NOMO-1 treated with dmso at 0.1 percent for 144 hours (cell line): ENCODE measurements at regions not wholly inside any gene's neighbourhood (a gene's known extent, or its start where the extent isn't known, plus 50 kb on each side); places are given as distances from the start of the nearest gene placed in this dataset.
"Not testable (repeated sequence)": the region's sequence is repeated elsewhere in the genome, so short reads cannot be mapped to it uniquely, and the experiment has no call there.

ENCODE experiments used
- DNase-seq: peaks from one replicate; lab custom pipeline; 2025; ENCODE audit not compliant: unreplicated experiment; lab: John Stamatoyannopoulos, UW

GRCh38 chr6:21874372-21874771 lies 280.8 kb downstream of the SOX4 start:
- DNase-seq = no peak

GRCh38 chr6:21877037-21877436 lies 283.5 kb downstream of the SOX4 start:
- DNase-seq = not testable (repeated sequence)

GRCh38 chr6:21880249-21880648 lies 286.7 kb downstream of the SOX4 start:
- not testable (repeated sequence) for DNase-seq

GRCh38 chr6:21881969-21882465 lies 288.5 kb downstream of the SOX4 start:
- DNase-seq = no peak

- DNase-seq = no peak
Measured at GRCh38 chr6:21883595-21884328, 290.2 kb downstream of the SOX4 start.

DNA sequence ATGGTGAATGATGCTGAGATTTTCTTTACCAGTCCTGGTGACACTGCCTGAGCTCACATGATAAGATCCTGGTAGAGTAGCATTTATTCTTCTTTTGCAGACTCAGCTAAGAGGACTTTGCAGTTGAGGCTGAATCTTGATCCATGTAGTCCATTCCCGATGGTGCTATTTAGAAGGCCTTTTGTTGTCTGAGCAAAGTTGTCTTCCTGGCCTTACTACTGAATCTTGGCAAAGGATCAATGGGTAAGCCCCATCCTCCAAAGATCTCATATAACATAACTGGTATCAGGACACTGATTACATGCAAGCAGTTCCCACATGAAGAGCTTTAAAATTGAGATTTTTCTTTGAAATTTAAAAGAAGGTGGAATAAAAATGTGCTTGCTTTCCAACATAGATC lies 291.6 kb downstream of the SOX4 start:
- no peak for DNase-seq

DNA sequence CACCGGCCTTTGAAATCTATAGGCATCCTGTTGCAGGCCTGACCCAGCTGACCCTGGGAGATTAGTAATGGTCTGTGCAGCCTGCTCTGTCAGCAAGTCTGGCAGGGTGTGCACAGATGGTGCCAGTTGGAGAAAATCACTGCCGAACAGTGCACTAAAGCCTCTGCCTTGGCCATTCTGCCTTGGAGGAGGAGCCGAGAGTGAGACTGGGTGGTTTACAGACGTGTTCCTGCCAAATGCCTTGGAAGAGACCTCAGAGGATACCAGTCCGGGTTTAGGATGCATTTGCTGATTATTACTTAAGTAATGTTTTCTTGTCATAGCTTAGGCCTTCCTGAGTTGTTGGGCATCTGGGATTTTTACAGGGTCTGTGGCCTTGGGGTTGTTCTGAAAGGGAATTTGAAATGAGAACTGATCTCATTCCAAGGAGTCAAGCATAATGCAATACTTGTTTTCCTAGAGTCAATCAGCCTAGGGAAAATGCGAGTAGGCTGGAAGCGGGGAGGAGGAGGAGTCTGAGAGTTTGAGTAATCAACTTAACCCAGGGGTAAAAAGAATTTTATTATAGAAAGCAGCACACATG lies 292.1 kb downstream of the SOX4 start:
- no peak for DNase-seq

DNA sequence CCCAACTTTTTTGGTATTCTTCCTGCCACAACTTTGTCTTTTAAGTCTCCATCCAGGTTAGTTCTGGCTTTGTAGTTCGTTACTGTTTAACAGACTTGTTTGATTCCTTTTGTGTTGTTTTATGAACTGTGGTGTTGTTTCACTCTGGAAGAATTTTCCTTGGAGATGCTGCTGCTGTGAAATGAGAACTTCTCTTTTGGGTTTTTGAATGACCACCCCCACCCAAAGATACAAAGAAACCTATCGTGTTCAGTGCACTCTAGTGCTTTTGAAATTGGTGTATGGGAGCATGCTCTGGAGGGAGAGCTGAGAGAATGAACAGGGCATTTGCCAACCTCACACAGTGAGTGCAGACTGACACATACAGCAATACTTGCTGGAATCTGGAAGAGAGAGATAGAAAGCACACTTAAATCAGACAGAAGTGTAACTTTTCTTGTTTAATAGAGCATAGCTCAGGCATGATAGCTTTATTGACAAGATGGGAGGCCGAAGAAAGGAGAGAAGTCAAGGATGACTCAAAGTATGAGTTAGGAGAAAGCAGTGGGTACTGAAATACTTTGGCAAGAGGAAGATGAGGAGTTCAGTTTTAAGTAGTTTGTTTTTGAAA lies 293.1 kb downstream of the SOX4 start:
- DNase-seq = no peak

DNA sequence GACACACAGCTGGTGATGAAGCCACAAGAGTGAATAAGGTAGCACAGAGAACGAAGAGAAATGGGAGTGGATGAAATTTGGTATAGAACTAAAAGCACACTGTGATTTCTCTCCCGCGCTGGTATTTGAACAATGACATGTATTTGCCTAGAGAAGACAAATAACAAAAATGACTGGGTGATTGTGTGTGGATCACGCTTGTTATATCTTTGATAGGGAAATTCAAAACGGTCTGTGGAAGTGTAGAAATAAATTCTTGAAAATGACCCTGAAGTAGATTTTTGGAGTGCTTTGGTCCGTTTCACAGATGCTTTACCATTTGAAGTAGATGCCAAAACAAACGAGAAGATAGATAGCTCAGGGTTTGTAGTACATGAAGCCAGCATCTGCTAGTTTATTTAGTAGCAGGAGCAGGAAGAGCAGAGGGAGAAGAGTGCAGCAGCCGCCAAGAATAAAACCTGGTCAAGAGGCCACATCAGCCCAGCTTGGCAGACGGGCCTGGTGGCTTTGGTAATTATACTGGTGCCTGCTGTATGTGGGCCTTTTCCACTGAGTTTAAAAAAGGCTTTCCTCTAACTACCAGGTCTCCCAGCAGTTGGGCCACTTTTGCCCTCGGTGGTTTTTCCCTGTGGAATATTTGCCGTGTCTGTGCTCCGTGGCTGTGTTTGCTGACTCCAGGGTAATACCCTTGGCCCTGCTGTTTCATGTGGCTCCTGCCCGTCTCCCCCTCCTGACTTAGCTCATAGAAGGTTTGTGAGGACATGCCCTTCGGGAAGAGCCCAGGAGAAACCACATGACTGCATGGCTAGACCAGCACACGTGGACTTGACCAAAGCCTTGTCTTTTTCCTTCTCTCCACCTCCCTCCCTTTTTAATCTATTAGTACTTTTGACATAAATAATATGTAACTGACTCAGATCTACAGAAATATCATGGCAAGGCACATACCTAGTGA lies 294.0 kb downstream of the SOX4 start:
- DNase-seq = no peak

DNA sequence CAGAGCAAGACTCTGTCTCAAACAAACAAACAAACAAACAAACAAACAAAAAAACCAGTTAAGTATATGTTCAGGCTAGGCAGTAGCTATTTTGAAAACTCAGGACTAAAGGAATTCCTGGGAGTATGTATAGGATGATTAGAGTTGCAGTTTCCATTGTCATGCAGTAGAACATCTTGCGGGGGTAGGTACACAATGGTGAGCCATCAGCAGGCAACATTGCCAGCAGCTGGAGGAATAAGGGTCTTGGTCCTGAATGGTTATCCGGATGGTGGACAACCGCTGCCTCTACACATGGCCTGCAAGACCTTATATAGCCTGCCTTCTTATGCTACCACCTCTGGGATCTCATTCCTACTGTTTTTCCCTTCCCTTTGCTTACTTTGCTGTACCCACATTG lies 297.5 kb downstream of the SOX4 start:
- no peak for DNase-seq

- no peak for DNase-seq
Measured at GRCh38 chr6:21893793-21894192, 300.2 kb downstream of the SOX4 start.

GRCh38 chr6:21895555-21895954 lies 302.0 kb downstream of the SOX4 start:
- no peak for DNase-seq

- DNase-seq = no peak
Measured at GRCh38 chr6:21898107-21898796, 304.7 kb downstream of the SOX4 start.

DNA sequence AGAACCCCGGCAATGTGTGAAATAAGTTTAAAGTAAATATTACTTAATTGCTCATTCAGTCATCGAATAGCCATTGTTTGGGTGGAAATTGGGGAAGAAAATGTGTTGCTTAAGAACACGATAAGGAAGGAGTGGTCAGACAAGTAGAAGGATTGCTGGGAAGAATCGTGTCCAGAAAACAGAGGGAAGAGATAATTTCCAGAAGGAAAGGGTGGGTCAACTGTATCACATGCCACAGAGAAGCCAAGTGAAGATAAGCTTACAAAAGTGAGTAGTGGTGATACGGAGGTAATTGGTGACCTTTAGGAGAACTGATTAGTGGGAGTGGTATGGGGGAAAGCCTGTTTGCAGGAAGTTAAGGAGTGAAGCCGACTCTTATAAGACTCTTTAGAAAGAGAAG lies 306.2 kb downstream of the SOX4 start:
- DNase-seq = no peak

DNA sequence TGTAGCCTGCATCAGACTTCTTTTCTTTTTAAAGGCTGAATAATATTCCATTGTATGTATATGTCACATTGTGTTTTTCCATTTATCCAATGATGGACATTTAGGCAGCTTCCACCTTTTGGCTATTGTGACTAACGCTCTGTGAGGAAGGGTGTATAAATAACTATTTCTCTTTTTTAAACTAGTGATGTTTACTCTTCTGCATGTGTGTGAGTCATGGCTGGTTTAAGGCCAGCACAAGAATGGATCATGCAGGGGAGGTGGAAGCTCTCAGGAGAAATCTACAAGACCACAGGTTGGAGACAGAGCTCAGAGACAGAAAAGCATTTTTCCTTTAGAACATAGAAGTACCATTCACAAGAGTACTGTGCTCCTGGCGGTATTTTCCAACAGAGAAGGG lies 307.2 kb downstream of the SOX4 start:
- DNase-seq = no peak

DNA sequence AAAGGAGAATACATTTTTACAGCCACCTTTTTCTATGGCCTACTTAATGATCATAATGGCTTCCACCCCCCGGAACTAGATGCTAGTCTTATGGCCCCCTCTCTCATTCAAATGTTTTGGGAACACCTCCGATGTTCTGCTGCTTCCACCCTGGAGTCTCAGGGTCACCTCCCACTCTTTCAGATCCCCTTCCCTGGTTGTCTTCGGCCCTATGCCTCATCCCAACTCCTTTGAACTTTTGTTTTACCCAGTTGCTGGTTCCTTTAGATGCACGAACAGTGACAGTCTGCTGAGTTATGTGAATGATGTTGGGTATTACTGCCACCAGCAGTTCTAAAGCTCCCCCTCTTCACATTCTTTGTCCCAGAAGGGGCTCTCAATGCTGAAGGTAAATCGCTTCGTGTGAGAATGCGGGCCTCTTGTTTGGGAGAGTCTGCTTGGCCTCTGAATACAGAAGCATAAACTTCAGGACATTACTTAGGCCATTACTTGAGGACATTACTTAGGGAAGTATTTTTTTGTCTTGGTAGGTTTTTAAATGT lies 309.1 kb downstream of the SOX4 start:
- DNase-seq = no peak

- no peak for DNase-seq
Measured at GRCh38 chr6:21905531-21905930, 312.0 kb downstream of the SOX4 start.

GRCh38 chr6:21906826-21907225 lies 313.3 kb downstream of the SOX4 start:
- no peak for DNase-seq

DNA sequence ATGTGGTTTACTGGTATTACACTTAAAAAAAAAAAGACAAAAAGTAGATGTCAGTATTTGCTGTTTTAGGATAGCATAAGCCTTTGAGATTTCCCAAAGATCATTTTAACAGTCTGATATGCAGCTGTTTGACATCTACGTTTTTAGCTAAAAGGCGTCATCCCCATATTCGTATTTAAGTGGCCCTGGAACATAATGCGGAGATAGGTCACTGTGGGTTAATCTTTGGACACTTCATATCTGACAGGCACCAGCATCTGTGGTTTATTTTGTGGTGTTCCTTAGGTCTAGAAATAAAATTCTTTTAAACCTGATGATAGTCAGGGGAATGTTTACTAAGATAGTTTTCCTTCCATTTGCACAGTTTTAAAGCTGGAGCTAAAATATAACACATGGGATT lies 313.7 kb downstream of the SOX4 start:
- no peak for DNase-seq

GRCh38 chr6:21908161-21908848 lies 314.8 kb downstream of the SOX4 start:
- no peak for DNase-seq
